GM21717 (cell line): ENCODE measurements at regions not wholly inside any gene's neighbourhood (a gene's known extent, or its start where the extent isn't known, plus 50 kb on each side); places are given as distances from the start of the nearest gene placed in this dataset.
"Not testable (repeated sequence)": the region's sequence is repeated elsewhere in the genome, so short reads cannot be mapped to it uniquely, and the experiment has no call there.

ENCODE experiments used
- ATAC-seq: cut with Tn5 transposase; IDR thresholded peaks from one replicate; pipeline ENCODE4 v1.9.1; 2021; ENCODE audit warnings: mild to moderate bottlenecking, moderate library complexity; ENCODE audit not compliant: unreplicated experiment

DNA sequence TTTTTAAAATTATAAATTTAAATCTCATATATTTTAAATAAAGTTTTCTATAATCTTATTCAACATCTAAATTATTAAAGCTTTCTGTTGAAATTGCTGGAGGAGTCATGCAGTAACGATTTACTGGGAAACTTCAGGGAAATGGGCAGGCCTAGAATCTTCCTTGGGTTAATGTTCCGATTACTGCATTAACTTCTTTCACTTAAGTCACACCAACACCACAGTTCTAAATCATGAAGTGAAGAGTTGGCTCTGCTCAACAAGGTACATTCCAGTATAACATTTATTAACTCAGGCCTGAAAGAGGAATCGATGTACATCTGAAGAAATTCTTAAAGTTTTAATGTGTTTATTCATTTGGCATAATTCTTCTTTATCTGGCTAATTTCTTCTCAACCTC, 244.3 kb downstream of the CCER1 start:
- no peak for ATAC-seq

DNA sequence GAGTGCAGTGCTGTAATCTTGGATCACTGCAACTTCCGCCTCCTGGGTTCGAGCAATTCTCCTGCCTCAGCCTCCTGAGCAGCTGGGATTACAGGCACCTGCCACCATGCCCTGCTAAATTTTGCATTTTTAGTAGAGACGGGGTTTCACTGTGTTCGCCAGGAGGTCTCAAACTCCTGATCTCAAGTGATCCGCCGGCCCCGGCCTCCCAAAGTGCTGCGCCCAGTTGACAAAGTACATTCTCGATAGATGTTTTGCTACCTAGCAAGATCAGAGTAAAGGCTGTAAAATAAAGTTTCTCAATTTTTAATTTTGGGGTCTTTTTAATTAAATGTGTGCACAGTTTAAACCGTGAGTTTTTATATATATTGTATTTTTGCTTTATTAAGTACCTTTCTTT, 248.9 kb downstream of the CCER1 start:
- no peak for ATAC-seq

DNA sequence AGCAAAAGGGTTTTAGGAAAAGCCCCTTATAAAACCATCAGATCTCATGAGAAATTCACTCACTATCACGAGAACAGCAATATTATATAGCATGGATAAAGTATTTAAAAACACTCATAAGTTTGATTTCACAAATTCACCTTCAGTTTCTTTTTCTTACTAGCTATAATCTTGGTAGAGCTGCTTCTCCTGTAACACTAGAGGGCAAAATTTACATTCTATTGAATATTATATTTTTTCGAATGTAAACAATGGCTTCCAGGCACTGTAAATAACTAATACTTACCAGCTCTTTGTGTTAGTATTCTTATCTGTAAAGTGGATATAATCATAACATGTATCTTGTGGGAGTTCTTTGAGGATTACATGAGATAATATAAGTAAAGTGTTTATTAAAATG, 259.6 kb downstream of the CCER1 start:
- ATAC-seq: no peak

DNA sequence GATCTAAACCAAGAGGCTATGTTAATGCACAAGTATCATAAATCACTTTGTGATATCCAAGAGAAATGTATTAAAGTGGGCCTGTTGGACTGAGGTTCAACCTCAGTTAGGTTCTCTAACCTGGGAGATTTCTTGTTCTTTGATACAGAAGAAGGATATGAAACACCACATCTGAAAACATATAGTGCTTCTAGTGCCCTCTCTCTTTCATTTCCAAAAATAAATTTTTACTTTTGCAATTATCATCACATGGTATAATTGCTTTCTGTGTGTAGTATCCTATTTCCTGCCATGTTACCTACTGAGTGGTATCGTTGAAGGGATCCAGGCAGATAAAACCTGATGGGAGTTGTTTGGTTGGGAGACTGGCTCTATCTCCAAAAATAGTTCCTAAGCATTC, 264.9 kb downstream of the CCER1 start:
- ATAC-seq: no peak

DNA sequence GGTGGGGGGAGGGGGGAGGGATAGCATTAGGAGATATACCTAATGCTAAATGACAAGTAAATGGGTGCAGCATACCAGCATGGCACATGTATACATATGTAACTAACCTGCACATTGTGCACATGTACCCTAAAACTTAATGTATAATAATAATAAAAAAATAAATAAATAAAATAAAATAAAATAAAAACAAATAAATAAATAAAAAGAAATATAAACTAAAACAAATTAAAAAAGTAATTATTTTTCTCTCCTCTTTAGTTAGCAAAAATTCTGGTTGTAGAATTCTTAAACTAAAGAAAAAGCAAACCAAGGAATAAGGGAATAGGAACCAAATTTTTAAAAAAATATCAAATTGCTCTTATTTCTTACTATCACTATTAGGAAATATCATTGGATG, 267.3 kb downstream of the CCER1 start:
- ATAC-seq: not testable (repeated sequence)

DNA sequence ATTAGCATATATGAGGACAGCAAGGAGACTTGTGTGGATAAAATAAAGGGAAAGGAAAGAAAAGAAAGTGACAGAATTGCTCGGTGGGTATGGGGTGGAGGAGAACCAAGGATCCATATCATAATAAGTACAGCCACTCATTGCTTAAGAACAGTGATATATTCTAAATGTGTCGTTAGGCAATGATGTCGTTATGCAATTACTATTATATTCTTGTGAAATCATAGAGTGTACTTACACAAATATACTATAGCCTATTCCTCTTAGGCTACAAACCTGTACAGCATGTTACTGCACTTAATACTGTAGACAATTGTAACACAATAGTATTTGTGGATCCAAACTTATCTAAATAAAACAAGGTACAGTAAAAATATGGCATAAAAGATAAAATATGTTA, 271.1 kb downstream of the CCER1 start:
- no peak for ATAC-seq

DNA sequence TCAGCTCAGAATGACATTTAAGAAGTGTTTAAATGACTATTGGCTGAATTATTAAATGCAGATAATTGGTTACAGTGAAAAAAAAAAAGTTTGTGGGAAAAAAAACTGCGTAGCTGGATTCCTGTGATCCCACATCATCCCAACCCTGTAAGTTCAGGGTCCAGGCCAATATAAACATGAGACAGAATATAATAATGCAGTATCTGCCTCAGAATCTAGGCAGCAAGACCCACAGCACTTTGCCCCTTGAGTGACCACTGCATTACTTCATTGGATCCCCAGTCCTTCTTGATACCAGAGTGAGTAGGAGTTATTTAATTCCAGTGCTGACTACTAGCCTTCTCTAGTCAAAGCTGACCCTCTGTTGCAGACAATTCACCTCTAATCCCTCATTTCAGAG, 272.6 kb downstream of the CCER1 start:
- no peak for ATAC-seq

DNA sequence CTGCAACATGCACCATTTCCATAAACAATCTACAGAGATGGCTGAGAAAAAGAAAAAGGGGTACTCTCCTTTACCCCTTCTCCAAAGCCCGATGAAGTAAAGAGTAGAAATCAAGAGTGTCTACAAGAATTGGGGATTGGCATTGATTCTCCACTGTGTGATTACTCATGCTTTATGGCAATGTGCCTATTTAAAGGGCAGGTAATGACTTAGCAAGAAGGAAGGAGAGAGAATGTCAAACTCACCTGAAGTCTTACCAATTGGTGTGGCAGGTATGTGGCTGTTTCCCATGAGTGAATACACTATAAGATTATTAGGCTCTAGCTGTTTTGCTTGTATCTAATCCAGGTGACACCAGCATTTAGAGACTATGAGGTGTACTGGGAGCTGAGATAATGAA, 275.3 kb downstream of the CCER1 start:
- ATAC-seq: no peak

DNA sequence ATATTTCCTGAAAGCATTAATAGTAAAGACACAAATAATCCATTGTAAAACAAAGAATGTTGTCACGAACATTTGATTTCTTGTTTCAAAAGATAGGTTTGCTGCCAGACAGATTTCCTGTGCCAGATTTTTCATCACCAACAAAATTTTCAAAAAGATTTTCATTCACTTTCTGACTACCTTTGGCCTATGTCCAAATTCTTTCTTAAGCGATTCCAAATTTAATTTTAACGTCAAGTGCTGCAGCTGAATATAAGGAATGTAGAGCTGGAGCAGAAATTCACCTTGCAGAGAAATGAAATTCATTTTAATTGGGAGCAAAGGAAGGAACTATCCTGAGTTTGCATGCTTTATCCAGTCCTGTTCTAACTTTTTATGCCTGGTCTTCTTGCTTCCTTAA, 277.4 kb downstream of the CCER1 start:
- ATAC-seq: no peak

DNA sequence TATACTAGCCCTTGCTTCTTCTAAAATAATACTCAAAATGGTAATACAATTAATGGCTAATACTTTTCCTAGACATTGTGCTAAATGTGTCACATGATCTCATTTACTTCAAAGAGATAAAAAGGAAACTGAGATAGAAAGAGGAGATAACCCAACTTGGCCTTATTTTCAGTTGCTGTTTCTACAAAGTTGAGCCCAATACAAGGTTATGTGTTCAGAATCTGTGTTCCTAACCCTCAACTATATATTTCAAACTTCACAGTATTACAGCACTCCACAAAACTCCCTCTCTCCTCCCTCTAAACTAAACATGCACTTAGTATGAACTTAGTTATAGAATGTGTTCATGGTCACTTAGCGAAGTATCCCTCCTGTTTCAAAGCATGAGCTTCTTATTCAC, 277.9 kb downstream of the CCER1 start:
- peak; percentile 50 for ATAC-seq

DNA sequence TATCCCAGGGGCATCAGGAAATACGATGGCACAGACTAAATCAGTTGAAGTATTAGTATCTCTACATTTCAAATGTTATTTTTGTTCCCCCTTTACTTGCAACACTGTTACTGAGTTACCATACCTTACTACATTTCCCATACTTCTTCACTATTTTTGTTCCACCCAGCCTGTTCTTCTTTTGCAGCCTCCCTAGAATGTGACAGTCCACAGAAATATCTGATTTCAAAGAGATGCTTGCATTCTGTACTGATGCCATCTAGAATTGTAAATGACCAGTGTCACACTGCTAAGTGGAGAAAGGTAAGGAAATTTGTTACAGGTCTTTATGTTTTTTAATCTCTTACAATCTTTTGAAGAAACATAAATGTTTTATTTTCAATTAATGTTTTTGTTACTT, 279.9 kb downstream of the CCER1 start:
- ATAC-seq: no peak

DNA sequence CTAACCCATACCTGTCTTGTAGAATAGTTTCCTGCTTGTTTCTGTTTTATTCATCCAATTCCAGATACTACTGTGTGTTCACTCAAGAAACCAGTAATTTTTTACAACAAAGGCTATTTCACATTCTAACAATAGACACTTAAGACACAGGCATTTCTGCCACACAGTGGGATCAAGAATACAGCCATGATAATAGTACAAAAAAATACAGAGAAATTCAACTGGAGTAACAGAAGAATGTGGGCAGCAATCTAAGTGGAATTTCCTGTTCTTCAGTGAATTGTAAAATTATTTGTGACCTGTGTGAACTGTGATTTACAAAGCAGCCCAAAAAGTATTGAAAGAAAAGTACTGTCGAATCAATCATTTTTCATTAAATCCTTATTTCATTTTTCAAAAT, 282.9 kb downstream of the CCER1 start:
- no peak for ATAC-seq

DNA sequence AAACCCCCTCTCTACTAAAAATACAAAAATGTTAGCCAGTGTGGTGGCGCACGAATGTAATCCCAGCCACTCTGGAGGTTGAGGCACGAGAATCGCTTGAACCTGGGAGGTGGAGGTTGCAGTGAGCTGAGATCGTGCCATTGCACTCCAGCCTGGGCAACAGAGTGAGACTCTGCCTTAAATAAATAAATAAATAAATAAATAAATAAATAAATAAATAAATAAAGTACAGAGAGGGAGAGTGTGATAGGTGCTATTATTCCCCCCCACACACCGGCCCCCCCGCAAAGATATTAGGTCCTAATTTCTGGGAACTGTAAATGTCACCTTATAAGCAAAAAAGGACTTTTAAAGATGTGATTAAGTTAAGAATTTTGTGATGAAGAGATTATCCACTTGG, 291.0 kb downstream of the CCER1 start:
- not testable (repeated sequence) for ATAC-seq

DNA sequence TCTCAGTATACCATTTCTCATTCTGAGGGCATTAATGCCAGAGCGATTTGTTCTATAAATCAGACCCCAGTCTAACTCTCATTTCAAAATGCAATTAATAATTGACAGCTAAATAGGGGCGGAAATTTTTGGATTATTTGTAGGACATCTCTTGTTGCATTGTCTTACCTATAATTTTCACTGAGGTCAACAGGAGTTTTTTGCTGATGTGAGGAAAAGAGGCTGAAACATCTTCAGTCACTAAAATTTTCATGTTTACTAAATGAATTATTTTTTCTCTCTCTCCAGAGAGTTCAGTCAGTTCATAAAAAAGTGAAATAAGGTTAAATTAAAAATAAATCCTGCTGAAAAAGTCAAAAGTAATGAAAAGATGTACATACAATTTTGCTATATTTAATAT, 295.9 kb downstream of the CCER1 start:
- ATAC-seq: no peak

DNA sequence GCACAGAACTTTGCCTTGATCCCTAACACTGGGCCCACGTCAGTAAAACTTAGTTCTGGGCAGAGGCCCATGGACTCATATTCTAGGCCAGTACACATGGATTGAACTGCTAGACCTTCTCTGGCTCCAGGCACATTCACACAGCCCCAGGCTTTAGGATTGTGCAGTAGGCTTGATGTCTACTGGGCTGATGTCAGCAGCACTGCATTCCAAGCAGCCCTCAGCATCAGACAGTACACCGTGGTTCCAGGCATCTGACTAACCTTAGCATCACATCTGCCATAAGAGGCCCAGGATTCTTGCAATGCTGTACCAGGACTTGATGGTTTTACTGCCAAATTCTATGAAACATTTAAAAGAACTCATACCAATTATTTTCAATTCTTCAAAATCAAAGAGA, 301.9 kb downstream of the CCER1 start:
- no peak for ATAC-seq

DNA sequence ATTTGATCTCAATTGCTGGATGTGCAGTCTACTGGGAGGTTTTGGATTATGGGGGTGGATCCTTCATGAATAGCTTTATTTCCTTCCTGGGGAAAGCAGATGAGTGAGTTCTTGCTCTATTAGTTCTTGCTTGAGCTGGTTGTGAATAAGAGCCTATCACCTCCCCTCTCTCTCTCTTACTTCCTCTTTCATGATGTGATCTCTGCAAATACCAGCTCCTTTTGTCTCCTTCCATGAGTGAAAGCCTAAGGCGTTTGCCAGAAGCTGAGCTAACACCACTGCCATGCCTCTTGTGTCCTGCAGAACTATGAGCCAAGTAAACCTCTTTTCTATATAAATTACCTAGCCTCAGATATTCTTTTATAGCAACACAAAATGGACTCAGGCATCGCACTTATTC, 302.7 kb downstream of the CCER1 start:
- no peak for ATAC-seq

DNA sequence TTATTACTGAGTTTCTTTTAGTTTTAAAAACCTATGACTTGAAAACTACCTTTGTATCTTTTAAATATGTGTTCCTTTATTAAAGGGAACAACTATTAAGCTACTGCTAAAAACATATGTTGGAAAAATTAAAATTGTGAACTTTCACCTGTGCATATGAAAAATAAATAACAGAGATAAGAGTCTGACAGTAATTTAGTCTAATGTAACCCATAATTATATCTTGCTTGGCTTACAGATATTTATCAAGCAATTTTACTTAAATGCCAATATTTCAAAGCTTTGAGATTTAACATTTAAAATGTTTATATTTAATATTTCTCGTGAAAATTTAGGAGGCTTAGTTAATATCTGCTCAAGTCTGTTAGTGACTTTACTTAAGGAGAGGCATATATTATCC, 309.8 kb downstream of the CCER1 start:
- ATAC-seq: no peak

DNA sequence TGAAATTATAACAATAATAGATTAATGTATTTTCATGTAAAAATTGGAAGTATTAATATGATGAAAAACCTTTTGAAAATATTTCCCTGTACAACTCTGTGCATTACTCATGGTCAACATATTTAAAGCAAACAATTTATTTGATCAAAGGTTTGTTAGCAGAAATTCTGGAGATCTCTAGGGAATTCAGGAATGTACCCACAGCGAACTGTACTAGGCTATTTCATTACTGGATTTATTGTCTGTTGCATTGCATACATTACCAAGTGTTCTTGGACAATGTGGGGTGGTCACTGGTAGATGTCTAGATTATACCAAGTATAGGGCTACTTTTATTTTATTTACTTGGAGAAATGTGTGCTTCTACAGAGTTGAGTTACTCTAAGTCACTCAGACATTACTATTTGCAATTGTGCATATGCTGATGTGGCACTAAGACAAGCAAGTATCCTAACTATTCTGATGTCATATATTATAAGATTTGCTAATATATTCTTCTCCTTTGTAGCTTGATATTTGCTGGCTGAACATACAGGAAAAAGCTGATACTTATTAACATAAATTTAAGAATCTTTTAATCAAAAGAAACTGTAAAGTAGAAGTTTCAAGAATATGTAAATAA, 323.3 kb downstream of the CCER1 start:
- ATAC-seq: no peak

DNA sequence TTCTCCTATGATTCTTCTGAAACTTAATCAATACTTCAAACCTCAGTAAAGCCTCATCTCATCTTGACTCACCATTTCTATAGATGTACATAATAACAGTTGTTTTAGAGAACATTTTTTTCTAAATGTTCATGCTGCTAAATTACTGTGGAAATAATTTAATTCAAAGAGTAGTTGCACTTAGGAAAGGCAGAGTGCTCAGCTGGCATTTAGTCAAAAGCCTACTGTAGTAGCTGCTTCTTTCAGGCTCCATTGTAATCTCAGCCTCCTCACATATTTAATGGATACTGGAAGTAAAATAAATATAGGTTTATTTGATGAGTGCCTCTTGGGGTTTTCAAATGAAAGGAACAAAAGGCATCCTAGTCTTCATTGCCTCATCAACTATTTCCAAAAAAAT, 325.0 kb downstream of the CCER1 start:
- ATAC-seq: no peak

DNA sequence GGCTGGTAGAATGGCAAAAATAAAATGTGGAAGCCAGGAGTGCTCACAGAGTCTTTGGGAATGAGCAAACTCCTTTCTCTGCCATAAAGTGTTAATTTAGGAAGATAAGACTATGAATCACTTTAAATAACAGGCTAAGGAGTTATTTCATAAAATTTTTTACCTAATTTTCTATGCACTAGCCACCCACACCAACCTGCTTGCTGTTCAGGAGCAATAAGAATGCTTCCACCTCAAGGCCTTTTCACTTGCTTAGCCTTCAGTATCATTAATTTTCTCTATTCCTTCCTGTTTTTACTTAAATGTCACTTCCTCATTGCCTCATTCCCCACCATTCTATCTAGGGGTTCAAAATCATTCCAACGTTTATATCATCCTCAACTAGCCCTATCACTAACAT, 326.8 kb downstream of the CCER1 start:
- no peak for ATAC-seq

DNA sequence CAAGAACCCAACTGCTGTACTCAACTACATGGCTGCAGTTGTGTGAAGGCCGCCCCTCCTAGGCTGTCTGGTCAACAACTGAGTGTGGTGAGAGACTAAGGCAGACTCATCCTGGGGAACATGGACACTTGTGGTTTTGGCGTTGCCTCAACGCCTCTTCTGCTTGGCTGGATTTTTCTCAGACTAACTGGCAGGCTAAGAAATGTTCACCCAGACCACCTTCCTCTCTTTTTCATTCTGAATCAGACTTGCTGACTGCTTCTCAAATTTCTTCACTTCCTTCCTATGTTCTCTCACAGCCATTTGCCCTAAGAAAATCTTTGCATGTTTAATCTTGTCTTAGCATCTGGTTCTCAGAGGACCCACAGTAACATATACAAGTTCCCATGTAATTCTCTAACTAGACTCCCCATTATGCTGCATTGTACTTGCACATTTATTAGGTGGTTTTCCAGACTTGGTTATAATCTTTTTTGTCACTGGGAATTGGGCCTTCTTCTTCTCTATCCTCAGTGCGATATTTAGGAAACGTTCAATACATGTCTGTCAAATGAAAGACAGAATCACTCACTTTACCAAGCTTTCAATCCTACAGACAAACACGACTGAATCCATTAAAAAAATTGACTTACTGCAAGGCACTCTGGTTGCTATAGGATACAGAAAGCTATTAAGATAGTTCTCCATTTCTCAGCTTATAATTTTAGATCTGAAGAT, 327.6 kb downstream of the CCER1 start:
- peak; percentile 49 for ATAC-seq

DNA sequence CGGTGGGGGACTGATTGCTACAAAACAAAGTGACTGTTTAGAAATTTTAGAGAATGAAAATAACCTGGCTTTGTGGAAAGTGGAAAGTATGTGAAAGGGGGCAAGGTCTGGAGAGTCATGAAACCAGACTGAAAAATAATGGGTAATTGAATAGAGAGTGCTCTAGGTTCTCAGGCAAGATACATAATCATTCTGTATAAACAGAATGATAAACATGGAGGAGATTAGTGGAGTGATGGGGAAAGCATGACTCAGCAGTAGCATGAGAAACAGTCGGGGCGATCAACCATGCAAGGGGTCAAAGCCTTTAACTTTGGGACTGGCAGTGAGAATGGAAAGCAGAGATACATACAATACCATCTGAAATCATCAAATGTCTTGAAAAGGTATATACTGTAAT, 332.5 kb downstream of the CCER1 start:
- ATAC-seq: peak; percentile 33

DNA sequence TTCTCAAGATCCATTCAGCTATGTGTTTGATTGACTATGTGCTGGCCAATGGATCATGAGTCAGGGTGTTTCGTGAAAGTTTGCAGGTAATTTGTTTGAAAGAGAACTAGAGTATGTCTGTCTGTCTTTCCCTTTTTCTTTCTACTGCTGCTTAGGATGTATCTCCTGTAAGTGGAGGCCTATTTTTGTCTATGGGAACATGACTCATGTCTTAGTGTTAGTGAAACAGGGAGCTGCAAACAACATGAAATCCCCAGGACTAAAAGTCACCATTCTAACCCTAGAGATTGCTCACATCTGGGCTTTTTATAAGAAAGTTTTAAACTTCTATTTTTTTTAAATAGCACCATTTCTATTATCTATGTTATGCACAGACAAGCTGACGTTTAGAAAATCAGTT, 333.0 kb downstream of the CCER1 start:
- peak; percentile 54 for ATAC-seq
